K562 (cell line): ENCODE measurements at regions not wholly inside any gene's neighbourhood (a gene's known extent, or its start where the extent isn't known, plus 50 kb on each side); places are given as distances from the start of the nearest gene placed in this dataset.

ENCODE experiments used
- CTCF ChIP-seq, 3 experiments: IDR thresholded peaks in 2 of 3; conservative IDR thresholded peaks in 1 of 3; 2 replicates each; pipeline ENCODE4 v1.5.1; 2011 to 2012; ENCODE audit warnings: low read length in 3 of 3, mild to moderate bottlenecking in 3 of 3, control low read depth in 2 of 3, improper control_type of control experiment in 1 of 3, inconsistent platforms in 1 of 3, low read depth in 1 of 3, mixed read lengths in 1 of 3, moderate library complexity in 1 of 3; ENCODE audit not compliant: insufficient read depth in 2 of 3
- DMBX1 ChIP-seq: fragments of 250-450 bp; sonication (Bioruptor Pico); IDR thresholded peaks from 2 replicates; pipeline ENCODE4 v1.8.0; 2022; ENCODE audit warnings: inconsistent platforms, mild to moderate bottlenecking, moderate library complexity, borderline replicate concordance
- EZH2 ChIP-seq: IDR thresholded peaks from 2 replicates; pipeline ENCODE4 v1.6.1; 2012; ENCODE audit warnings: low read depth, mild to moderate bottlenecking, inconsistent platforms, low read length, borderline replicate concordance
- MITF ChIP-seq: IDR thresholded peaks from 2 replicates; pipeline ENCODE4 v1.6.1; 2014; ENCODE audit warnings: antibody characterized with exemption

DNA sequence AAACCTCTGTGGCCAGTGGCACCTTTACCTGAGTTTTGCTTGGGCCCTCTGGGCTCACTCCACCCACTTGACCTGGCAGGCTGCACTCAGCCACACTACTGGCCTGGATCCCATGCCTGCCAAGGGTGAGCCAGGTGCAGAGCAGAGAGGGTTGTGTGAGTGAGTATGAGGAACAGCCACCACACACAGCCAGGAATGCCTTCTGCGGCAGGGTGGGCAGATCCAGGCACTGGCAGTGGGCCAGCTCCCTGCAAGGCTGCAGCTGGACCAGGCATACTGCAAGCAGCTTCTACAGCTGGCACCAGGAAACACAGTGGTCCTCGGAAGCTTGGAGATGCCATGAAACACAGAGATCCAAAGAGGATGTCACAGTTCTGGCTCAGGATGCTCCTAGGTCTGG lies 570.1 kb upstream of the ACTRT1 start:
- no peak for TF ChIP-seq MITF
- no peak for TF ChIP-seq DMBX1 (CRISPR knock-in tag)
- TF ChIP-seq EZH2: no peak
- TF ChIP-seq CTCF (IDR thresholded peaks at IDR 0.05 in 2 of 3, conservative IDR thresholded peaks at IDR 0.05 in 1 of 3; ENCODE audit: insufficient read depth in 2 of 3, low read depth in 1 of 3, low read length in 3 of 3): no peak
